WTC11 (cell line): ENCODE measurements at regions not wholly inside any gene's neighbourhood (a gene's known extent, or its start where the extent isn't known, plus 50 kb on each side); places are given as distances from the start of the nearest gene placed in this dataset.
A peak's percentile ranks its signal among the peaks of the same experiment; 100 is the strongest.

Experiments used
- ATAC-seq: fragments of 200-7000 bp; cut with Tn5 transposase; 2 replicates; pipeline ENCODE4 v1.10.0; 2021; ENCODE audit warnings: mild to moderate bottlenecking, moderate library complexity
- CTCF ChIA-PET: fragments of 300-600 bp; sonication (Branson Sonifier 250); formaldehyde crosslinking; loops from one replicate; lab custom pipeline; 2021; ENCODE audit warnings: antibody characterized with exemption; lab: Charles Lee
- POLR2A ChIA-PET: fragments of 350-600 bp; sonication (Branson Sonifier 250); formaldehyde crosslinking; loops from one replicate; lab custom pipeline; 2021; ENCODE audit warnings: antibody characterized with exemption; lab: Charles Lee
- DNase-seq: peaks from one replicate; pipeline ENCODE4 v3.0.0; 2021; ENCODE audit warnings: low spot score
- H3K27ac Mint-ChIP-seq: 2 replicates; pipeline ENCODE4 v1.8.0; 2021; ENCODE audit warnings: mixed read lengths
- H3K27me3 Mint-ChIP-seq: 2 replicates; pipeline ENCODE4 v1.8.0; 2021; ENCODE audit warnings: low read depth, mild to moderate bottlenecking, moderate library complexity, mixed read lengths
- H3K36me3 Mint-ChIP-seq: 2 replicates; pipeline ENCODE4 v1.8.0; 2021; ENCODE audit warnings: mixed read lengths
- H3K4me1 Mint-ChIP-seq: 2 replicates; pipeline ENCODE4 v1.8.0; 2022; ENCODE audit warnings: mixed read lengths
- H3K4me3 Mint-ChIP-seq: 2 replicates; pipeline ENCODE4 v1.8.0; 2021; ENCODE audit warnings: mild to moderate bottlenecking, moderate library complexity, mixed read lengths
- H3K9me3 Mint-ChIP-seq: 2 replicates; pipeline ENCODE4 v1.8.0; 2021; ENCODE audit warnings: mixed read lengths
- HMGA2 ChIP-seq: fragments of 250-450 bp; sonication (Bioruptor Pico); IDR thresholded peaks from 2 replicates; pipeline ENCODE4 v1.4.0; 2021; ENCODE audit warnings: mild to moderate bottlenecking, moderate library complexity
- KAT7 ChIP-seq: sonication (generic); formaldehyde crosslinking; IDR thresholded peaks from 2 replicates; pipeline ENCODE4 v1.8.1; 2023; ENCODE audit warnings: missing genetic modification reagents, mild to moderate bottlenecking, borderline replicate concordance
- NFYB ChIP-seq: sonication (generic); formaldehyde crosslinking; conservative IDR thresholded peaks from 2 replicates; pipeline ENCODE4 v1.8.0; 2022; ENCODE audit warnings: low read depth, missing genetic modification reagents
- RORB ChIP-seq: fragments of 250-450 bp; sonication (Bioruptor Pico); IDR thresholded peaks from 2 replicates; pipeline ENCODE4 v1.9.0; 2021; ENCODE audit warnings: mild to moderate bottlenecking
- SMAD4 ChIP-seq: sonication (generic); formaldehyde crosslinking; IDR thresholded peaks from 2 replicates; pipeline ENCODE4 v1.8.0; 2022; ENCODE audit warnings: mild to moderate bottlenecking, missing genetic modification reagents
- SP1 ChIP-seq: sonication (generic); formaldehyde crosslinking; conservative IDR thresholded peaks from 2 replicates; pipeline ENCODE4 v1.8.1; 2022; ENCODE audit warnings: missing genetic modification reagents
- TP53 ChIP-seq: sonication (generic); formaldehyde crosslinking; IDR thresholded peaks from 2 replicates; pipeline ENCODE4 v1.8.1; 2023; ENCODE audit warnings: mild to moderate bottlenecking, missing genetic modification reagents
- ZBTB21 ChIP-seq: sonication (generic); formaldehyde crosslinking; IDR thresholded peaks from 2 replicates; pipeline ENCODE4 v1.8.1; 2023; ENCODE audit warnings: mild to moderate bottlenecking, missing genetic modification reagents, borderline replicate concordance
- ZSCAN18 ChIP-seq: fragments of 250-450 bp; sonication (Bioruptor Pico); IDR thresholded peaks from 2 replicates; pipeline ENCODE4 v2.1.2; 2022; ENCODE audit warnings: mild to moderate bottlenecking, moderate library complexity
- TF ChIP-seq, protein P1 (sequence below): sonication (generic); formaldehyde crosslinking; conservative IDR thresholded peaks from 2 replicates; pipeline ENCODE4 v1.8.1; 2023; ENCODE audit warnings: mild to moderate bottlenecking, low read depth, missing genetic modification reagents, moderate library complexity
- TF ChIP-seq, protein P2 (sequence below): sonication (generic); formaldehyde crosslinking; IDR thresholded peaks from 2 replicates; pipeline ENCODE4 v1.8.0; 2023; ENCODE audit warnings: missing genetic modification reagents
- TF ChIP-seq, protein P3 (sequence below): sonication (generic); formaldehyde crosslinking; IDR thresholded peaks from 2 replicates; pipeline ENCODE4 v1.8.0; 2023; ENCODE audit warnings: mild to moderate bottlenecking, missing genetic modification reagents
- TF ChIP-seq, protein P4 (sequence below): fragments of 250-450 bp; sonication (Bioruptor Pico); IDR thresholded peaks from 2 replicates; pipeline ENCODE4 v1.9.0; 2021; ENCODE audit warnings: mild to moderate bottlenecking, borderline replicate concordance

- TF ChIP-seq, protein P1, sequence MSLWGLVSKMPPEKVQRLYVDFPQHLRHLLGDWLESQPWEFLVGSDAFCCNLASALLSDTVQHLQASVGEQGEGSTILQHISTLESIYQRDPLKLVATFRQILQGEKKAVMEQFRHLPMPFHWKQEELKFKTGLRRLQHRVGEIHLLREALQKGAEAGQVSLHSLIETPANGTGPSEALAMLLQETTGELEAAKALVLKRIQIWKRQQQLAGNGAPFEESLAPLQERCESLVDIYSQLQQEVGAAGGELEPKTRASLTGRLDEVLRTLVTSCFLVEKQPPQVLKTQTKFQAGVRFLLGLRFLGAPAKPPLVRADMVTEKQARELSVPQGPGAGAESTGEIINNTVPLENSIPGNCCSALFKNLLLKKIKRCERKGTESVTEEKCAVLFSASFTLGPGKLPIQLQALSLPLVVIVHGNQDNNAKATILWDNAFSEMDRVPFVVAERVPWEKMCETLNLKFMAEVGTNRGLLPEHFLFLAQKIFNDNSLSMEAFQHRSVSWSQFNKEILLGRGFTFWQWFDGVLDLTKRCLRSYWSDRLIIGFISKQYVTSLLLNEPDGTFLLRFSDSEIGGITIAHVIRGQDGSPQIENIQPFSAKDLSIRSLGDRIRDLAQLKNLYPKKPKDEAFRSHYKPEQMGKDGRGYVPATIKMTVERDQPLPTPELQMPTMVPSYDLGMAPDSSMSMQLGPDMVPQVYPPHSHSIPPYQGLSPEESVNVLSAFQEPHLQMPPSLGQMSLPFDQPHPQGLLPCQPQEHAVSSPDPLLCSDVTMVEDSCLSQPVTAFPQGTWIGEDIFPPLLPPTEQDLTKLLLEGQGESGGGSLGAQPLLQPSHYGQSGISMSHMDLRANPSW, result no peak
- TF ChIP-seq RORB (CRISPR knock-in tag), result no peak
- TF ChIP-seq ZBTB21, result no peak
- TF ChIP-seq, protein P2, sequence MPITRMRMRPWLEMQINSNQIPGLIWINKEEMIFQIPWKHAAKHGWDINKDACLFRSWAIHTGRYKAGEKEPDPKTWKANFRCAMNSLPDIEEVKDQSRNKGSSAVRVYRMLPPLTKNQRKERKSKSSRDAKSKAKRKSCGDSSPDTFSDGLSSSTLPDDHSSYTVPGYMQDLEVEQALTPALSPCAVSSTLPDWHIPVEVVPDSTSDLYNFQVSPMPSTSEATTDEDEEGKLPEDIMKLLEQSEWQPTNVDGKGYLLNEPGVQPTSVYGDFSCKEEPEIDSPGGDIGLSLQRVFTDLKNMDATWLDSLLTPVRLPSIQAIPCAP, result no peak
- no peak for TF ChIP-seq SMAD4 (CRISPR knock-in tag)
- TF ChIP-seq ZSCAN18 (CRISPR knock-in tag), result no peak
- TF ChIP-seq TP53 (CRISPR knock-in tag), result no peak
- TF ChIP-seq KAT7 (CRISPR knock-in tag), result no peak
- TF ChIP-seq, all 79 proteins: peak for 0
These were observed 241.8 kb upstream of the MMS22L start (continued) for GRCh38 chr6:97524811-97525210.

- DNase-seq (no peak), ATAC-seq (no peak)
- peaks cover 14% of the 10 kb centered on the region for H3K9me3 Mint-ChIP-seq
- CTCF ChIA-PET, result no interaction called here
- H3K27me3 Mint-ChIP-seq, result no peaks in the 10 kb centered on the region
- H3K27ac Mint-ChIP-seq, result no peak overlapping the region
- no peaks in the 10 kb centered on the region for H3K36me3 Mint-ChIP-seq
- no peak overlapping the region for H3K4me3 Mint-ChIP-seq
- POLR2A ChIA-PET, result no interaction called here
- no peaks in the 10 kb centered on the region for H3K4me1 Mint-ChIP-seq
- no peak for TF ChIP-seq SP1 (CRISPR knock-in tag)
- TF ChIP-seq, protein P3, sequence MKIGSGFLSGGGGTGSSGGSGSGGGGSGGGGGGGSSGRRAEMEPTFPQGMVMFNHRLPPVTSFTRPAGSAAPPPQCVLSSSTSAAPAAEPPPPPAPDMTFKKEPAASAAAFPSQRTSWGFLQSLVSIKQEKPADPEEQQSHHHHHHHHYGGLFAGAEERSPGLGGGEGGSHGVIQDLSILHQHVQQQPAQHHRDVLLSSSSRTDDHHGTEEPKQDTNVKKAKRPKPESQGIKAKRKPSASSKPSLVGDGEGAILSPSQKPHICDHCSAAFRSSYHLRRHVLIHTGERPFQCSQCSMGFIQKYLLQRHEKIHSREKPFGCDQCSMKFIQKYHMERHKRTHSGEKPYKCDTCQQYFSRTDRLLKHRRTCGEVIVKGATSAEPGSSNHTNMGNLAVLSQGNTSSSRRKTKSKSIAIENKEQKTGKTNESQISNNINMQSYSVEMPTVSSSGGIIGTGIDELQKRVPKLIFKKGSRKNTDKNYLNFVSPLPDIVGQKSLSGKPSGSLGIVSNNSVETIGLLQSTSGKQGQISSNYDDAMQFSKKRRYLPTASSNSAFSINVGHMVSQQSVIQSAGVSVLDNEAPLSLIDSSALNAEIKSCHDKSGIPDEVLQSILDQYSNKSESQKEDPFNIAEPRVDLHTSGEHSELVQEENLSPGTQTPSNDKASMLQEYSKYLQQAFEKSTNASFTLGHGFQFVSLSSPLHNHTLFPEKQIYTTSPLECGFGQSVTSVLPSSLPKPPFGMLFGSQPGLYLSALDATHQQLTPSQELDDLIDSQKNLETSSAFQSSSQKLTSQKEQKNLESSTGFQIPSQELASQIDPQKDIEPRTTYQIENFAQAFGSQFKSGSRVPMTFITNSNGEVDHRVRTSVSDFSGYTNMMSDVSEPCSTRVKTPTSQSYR (CRISPR knock-in tag), result no peak
- TF ChIP-seq TP53 (CRISPR knock-in tag), result no peak
- TF ChIP-seq NFYB (CRISPR knock-in tag), result no peak
- TF ChIP-seq, all 79 proteins: peak for 0
These were observed 252.8 kb upstream of the MMS22L start for GRCh38 chr6:97535800-97536199.

- no peak for ATAC-seq
- DNase-seq, result no peak
- peak; percentile 97 for TF ChIP-seq HMGA2 (CRISPR knock-in tag)
- TF ChIP-seq, protein P4, sequence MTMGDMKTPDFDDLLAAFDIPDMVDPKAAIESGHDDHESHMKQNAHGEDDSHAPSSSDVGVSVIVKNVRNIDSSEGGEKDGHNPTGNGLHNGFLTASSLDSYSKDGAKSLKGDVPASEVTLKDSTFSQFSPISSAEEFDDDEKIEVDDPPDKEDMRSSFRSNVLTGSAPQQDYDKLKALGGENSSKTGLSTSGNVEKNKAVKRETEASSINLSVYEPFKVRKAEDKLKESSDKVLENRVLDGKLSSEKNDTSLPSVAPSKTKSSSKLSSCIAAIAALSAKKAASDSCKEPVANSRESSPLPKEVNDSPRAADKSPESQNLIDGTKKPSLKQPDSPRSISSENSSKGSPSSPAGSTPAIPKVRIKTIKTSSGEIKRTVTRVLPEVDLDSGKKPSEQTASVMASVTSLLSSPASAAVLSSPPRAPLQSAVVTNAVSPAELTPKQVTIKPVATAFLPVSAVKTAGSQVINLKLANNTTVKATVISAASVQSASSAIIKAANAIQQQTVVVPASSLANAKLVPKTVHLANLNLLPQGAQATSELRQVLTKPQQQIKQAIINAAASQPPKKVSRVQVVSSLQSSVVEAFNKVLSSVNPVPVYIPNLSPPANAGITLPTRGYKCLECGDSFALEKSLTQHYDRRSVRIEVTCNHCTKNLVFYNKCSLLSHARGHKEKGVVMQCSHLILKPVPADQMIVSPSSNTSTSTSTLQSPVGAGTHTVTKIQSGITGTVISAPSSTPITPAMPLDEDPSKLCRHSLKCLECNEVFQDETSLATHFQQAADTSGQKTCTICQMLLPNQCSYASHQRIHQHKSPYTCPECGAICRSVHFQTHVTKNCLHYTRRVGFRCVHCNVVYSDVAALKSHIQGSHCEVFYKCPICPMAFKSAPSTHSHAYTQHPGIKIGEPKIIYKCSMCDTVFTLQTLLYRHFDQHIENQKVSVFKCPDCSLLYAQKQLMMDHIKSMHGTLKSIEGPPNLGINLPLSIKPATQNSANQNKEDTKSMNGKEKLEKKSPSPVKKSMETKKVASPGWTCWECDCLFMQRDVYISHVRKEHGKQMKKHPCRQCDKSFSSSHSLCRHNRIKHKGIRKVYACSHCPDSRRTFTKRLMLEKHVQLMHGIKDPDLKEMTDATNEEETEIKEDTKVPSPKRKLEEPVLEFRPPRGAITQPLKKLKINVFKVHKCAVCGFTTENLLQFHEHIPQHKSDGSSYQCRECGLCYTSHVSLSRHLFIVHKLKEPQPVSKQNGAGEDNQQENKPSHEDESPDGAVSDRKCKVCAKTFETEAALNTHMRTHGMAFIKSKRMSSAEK (CRISPR knock-in tag), result no peak
- Mint-ChIP-seq H3K27me3 (no peaks in the 10 kb centered on the region), H3K27ac (no peak overlapping the region), H3K4me1 (peaks cover 7% of the 10 kb centered on the region), H3K36me3 (no peaks in the 10 kb centered on the region; the same call in 1 of the 2 replicates), H3K9me3 (peaks cover 28% of the 10 kb centered on the region), H3K4me3 (no peak overlapping the region)
- POLR2A ChIA-PET, result no interaction called here
- CTCF ChIA-PET, result no interaction called here
These were observed 265.3 kb upstream of the MMS22L start for GRCh38 chr6:97548354-97548753.
